ENCODE measurements at regions not wholly inside any gene's neighbourhood (a gene's known extent, or its start where the extent isn't known, plus 50 kb on each side); places are given as distances from the start of the nearest gene placed in this dataset.

- WGBS, 2 experiments, result 95 to 97% methylated on average over 5 to 6 of the region's 7 CpGs
- no peaks in the 10 kb centered on the region for H3K27me3 ChIP-seq (ENCODE audit: control insufficient read depth, insufficient read depth, low read length, poor library complexity, severe bottlenecking)
- no peaks in the 10 kb centered on the region for H3K36me3 ChIP-seq (ENCODE audit: control insufficient read depth, insufficient read depth, low read length)
- no peak overlapping the region for H3K27ac ChIP-seq (ENCODE audit: insufficient read depth, low read depth, low read length, poor library complexity, severe bottlenecking)
- no peaks in the 10 kb centered on the region for H3K9me3 ChIP-seq (ENCODE audit: control insufficient read depth, low read length)
- no peaks in the 10 kb centered on the region for H3K4me1 ChIP-seq (ENCODE audit: control insufficient read depth, insufficient read depth, low read length)
- no peak overlapping the region for H3K4me3 ChIP-seq (ENCODE audit: insufficient read depth, low read depth, low read length)
Measured at GRCh38 chr1:79547514-79547913, 541.0 kb upstream of the ADGRL4 start.

DNA sequence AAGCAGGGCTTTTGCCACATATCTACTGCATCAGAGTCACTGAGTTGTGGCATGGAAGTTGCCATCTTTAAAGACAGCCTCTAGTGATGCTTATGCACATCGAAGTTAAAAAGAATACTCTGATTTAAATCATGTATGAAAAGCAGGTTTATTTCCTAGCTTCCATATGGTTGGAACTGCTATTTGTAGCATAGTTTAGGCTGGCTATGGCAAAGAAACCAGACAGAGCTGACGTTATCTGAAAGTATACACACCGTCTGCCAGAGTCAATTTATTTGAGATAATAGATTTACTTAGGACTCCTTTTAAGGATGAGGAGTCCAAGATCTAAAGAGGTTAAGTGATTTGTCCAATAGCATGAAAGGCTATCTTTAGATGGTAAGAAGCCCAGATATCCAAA lies 536.9 kb upstream of the ADGRL4 start:
- Histone ChIP-seq H3K27ac (ENCODE audit: insufficient read depth, low read depth, low read length, poor library complexity, severe bottlenecking) (no peak overlapping the region), H3K9me3 (ENCODE audit: control insufficient read depth, low read length) (no peaks in the 10 kb centered on the region), H3K36me3 (ENCODE audit: control insufficient read depth, insufficient read depth, low read length) (no peaks in the 10 kb centered on the region), H3K4me1 (ENCODE audit: control insufficient read depth, insufficient read depth, low read length) (no peaks in the 10 kb centered on the region), H3K27me3 (ENCODE audit: control insufficient read depth, insufficient read depth, low read length, poor library complexity, severe bottlenecking) (no peaks in the 10 kb centered on the region), H3K4me3 (ENCODE audit: insufficient read depth, low read depth, low read length) (no peak overlapping the region)
- 96 to 97% methylated on average over 3 of the region's 3 CpGs for WGBS, 2 experiments

GRCh38 chr1:79539001-79539400 lies 532.5 kb upstream of the ADGRL4 start:
- H3K27ac ChIP-seq (ENCODE audit: insufficient read depth, low read depth, low read length, poor library complexity, severe bottlenecking), result no peak overlapping the region
- no peak overlapping the region for H3K4me3 ChIP-seq (ENCODE audit: insufficient read depth, low read depth, low read length)
- no peaks in the 10 kb centered on the region for H3K4me1 ChIP-seq (ENCODE audit: control insufficient read depth, insufficient read depth, low read length)
- H3K36me3 ChIP-seq (ENCODE audit: control insufficient read depth, insufficient read depth, low read length), result no peaks in the 10 kb centered on the region
- H3K9me3 ChIP-seq (ENCODE audit: control insufficient read depth, low read length), result no peaks in the 10 kb centered on the region
- H3K27me3 ChIP-seq (ENCODE audit: control insufficient read depth, insufficient read depth, low read length, poor library complexity, severe bottlenecking), result no peaks in the 10 kb centered on the region

- Histone ChIP-seq H3K27ac (ENCODE audit: insufficient read depth, low read depth, low read length, poor library complexity, severe bottlenecking) (no peak overlapping the region), H3K27me3 (ENCODE audit: control insufficient read depth, insufficient read depth, low read length, poor library complexity, severe bottlenecking) (no peaks in the 10 kb centered on the region), H3K9me3 (ENCODE audit: control insufficient read depth, low read length) (no peaks in the 10 kb centered on the region), H3K4me3 (ENCODE audit: insufficient read depth, low read depth, low read length) (no peak overlapping the region), H3K4me1 (ENCODE audit: control insufficient read depth, insufficient read depth, low read length) (no peaks in the 10 kb centered on the region), H3K36me3 (ENCODE audit: control insufficient read depth, insufficient read depth, low read length) (no peaks in the 10 kb centered on the region)
- 89 to 90% methylated on average over 5 of the region's 5 CpGs for WGBS, 2 experiments
Measured at GRCh38 chr1:79532555-79532954, 526.0 kb upstream of the ADGRL4 start.

- 74 to 81% methylated on average over 2 of the region's 2 CpGs for WGBS, 2 experiments
- no peak overlapping the region for H3K4me3 ChIP-seq (ENCODE audit: insufficient read depth, low read depth, low read length)
- no peak overlapping the region for H3K27ac ChIP-seq (ENCODE audit: insufficient read depth, low read depth, low read length, poor library complexity, severe bottlenecking)
- H3K27me3 ChIP-seq (ENCODE audit: control insufficient read depth, insufficient read depth, low read length, poor library complexity, severe bottlenecking), result no peaks in the 10 kb centered on the region
- H3K36me3 ChIP-seq (ENCODE audit: control insufficient read depth, insufficient read depth, low read length), result no peaks in the 10 kb centered on the region
- no peaks in the 10 kb centered on the region for H3K9me3 ChIP-seq (ENCODE audit: control insufficient read depth, low read length)
- H3K4me1 ChIP-seq (ENCODE audit: control insufficient read depth, insufficient read depth, low read length), result no peaks in the 10 kb centered on the region
Measured at GRCh38 chr1:79531790-79532189, 525.3 kb upstream of the ADGRL4 start.

- 87 to 92% methylated on average over 2 of the region's 2 CpGs for WGBS, 2 experiments
- H3K9me3 ChIP-seq (ENCODE audit: control insufficient read depth, low read length), result no peaks in the 10 kb centered on the region
- no peak overlapping the region for H3K27ac ChIP-seq (ENCODE audit: insufficient read depth, low read depth, low read length, poor library complexity, severe bottlenecking)
- H3K4me3 ChIP-seq (ENCODE audit: insufficient read depth, low read depth, low read length), result no peak overlapping the region
- no peaks in the 10 kb centered on the region for H3K27me3 ChIP-seq (ENCODE audit: control insufficient read depth, insufficient read depth, low read length, poor library complexity, severe bottlenecking)
- H3K36me3 ChIP-seq (ENCODE audit: control insufficient read depth, insufficient read depth, low read length), result no peaks in the 10 kb centered on the region
- no peaks in the 10 kb centered on the region for H3K4me1 ChIP-seq (ENCODE audit: control insufficient read depth, insufficient read depth, low read length)
Measured at GRCh38 chr1:79530476-79530875, 523.9 kb upstream of the ADGRL4 start.

GRCh38 chr1:79530055-79530454 lies 523.5 kb upstream of the ADGRL4 start:
- H3K4me3 ChIP-seq (ENCODE audit: insufficient read depth, low read depth, low read length), result no peak overlapping the region
- 100% methylated on average over 1 of the region's 2 CpGs for WGBS, 2 experiments
- no peaks in the 10 kb centered on the region for H3K9me3 ChIP-seq (ENCODE audit: control insufficient read depth, low read length)
- no peaks in the 10 kb centered on the region for H3K36me3 ChIP-seq (ENCODE audit: control insufficient read depth, insufficient read depth, low read length)
- H3K27ac ChIP-seq (ENCODE audit: insufficient read depth, low read depth, low read length, poor library complexity, severe bottlenecking), result no peak overlapping the region
- H3K27me3 ChIP-seq (ENCODE audit: control insufficient read depth, insufficient read depth, low read length, poor library complexity, severe bottlenecking), result no peaks in the 10 kb centered on the region
- no peaks in the 10 kb centered on the region for H3K4me1 ChIP-seq (ENCODE audit: control insufficient read depth, insufficient read depth, low read length)

- Histone ChIP-seq H3K4me1 (ENCODE audit: control insufficient read depth, insufficient read depth, low read length) (no peaks in the 10 kb centered on the region), H3K27me3 (ENCODE audit: control insufficient read depth, insufficient read depth, low read length, poor library complexity, severe bottlenecking) (no peaks in the 10 kb centered on the region), H3K27ac (ENCODE audit: insufficient read depth, low read depth, low read length, poor library complexity, severe bottlenecking) (no peak overlapping the region), H3K36me3 (ENCODE audit: control insufficient read depth, insufficient read depth, low read length) (no peaks in the 10 kb centered on the region), H3K9me3 (ENCODE audit: control insufficient read depth, low read length) (no peaks in the 10 kb centered on the region), H3K4me3 (ENCODE audit: insufficient read depth, low read depth, low read length) (no peak overlapping the region)
- 86% methylated on average over 1 of the region's 1 CpG; no CpG with 5 or more reads in 1 of the 2 experiments for WGBS, 2 experiments
Measured at GRCh38 chr1:79524126-79524525, 517.6 kb upstream of the ADGRL4 start.

- Histone ChIP-seq H3K27me3 (ENCODE audit: control insufficient read depth, insufficient read depth, low read length, poor library complexity, severe bottlenecking) (no peaks in the 10 kb centered on the region), H3K36me3 (ENCODE audit: control insufficient read depth, insufficient read depth, low read length) (no peaks in the 10 kb centered on the region), H3K4me1 (ENCODE audit: control insufficient read depth, insufficient read depth, low read length) (no peaks in the 10 kb centered on the region), H3K4me3 (ENCODE audit: insufficient read depth, low read depth, low read length) (no peak overlapping the region), H3K9me3 (ENCODE audit: control insufficient read depth, low read length) (no peaks in the 10 kb centered on the region), H3K27ac (ENCODE audit: insufficient read depth, low read depth, low read length, poor library complexity, severe bottlenecking) (no peak overlapping the region)
- 92 to 97% methylated on average over 2 of the region's 4 CpGs for WGBS, 2 experiments
Measured at GRCh38 chr1:79519084-79519760, 512.7 kb upstream of the ADGRL4 start.

- Histone ChIP-seq H3K27me3 (ENCODE audit: control insufficient read depth, insufficient read depth, low read length, poor library complexity, severe bottlenecking) (no peaks in the 10 kb centered on the region), H3K4me1 (ENCODE audit: control insufficient read depth, insufficient read depth, low read length) (no peaks in the 10 kb centered on the region), H3K27ac (ENCODE audit: insufficient read depth, low read depth, low read length, poor library complexity, severe bottlenecking) (no peak overlapping the region), H3K36me3 (ENCODE audit: control insufficient read depth, insufficient read depth, low read length) (no peaks in the 10 kb centered on the region), H3K9me3 (ENCODE audit: control insufficient read depth, low read length) (no peaks in the 10 kb centered on the region), H3K4me3 (ENCODE audit: insufficient read depth, low read depth, low read length) (no peak overlapping the region)
- WGBS, 2 experiments, result 91 to 97% methylated on average over 3 of the region's 4 CpGs
Measured at GRCh38 chr1:79517470-79518224, 511.1 kb upstream of the ADGRL4 start.
